ENCODE measurements at regions not wholly inside any gene's neighbourhood (a gene's known extent, or its start where the extent isn't known, plus 50 kb on each side); places are given as distances from the start of the nearest gene placed in this dataset.
"Not testable (repeated sequence)": the region's sequence is repeated elsewhere in the genome, so short reads cannot be mapped to it uniquely, and the experiment has no call there.

DNA sequence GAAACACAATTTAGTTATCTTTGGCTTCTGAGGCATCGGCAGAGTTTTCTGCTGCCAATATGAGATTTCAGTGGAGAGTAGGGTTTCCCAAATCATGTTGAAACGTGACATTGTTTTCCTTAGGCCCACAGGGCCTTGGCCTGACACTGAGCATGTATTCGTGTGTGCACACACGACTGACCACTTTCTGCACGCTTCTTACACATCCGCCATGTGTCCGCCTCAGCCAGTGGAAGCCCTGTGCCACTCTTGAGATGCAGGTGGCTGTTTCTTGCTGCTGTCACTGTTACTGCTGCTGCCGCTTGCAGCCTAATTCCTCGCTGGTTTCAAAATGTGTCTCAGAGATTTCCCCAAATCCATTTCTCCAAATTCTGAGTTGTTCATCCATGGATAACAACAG, 299.6 kb upstream of the PLGLB1 start:
- not testable (repeated sequence) for H3K4me3 ChIP-seq (ENCODE audit: low read depth, low read length); H3K27ac ChIP-seq (ENCODE audit: low read depth, low read length); H3K36me3 ChIP-seq (ENCODE audit: control insufficient read depth, insufficient read depth, low read length); H3K9ac ChIP-seq (ENCODE audit: low read depth, low read length); H3K27me3 ChIP-seq (ENCODE audit: control insufficient read depth, insufficient read depth, low read length); H3K4me1 ChIP-seq (ENCODE audit: control insufficient read depth, insufficient read depth, low read length); H3K9me3 ChIP-seq (ENCODE audit: control insufficient read depth, insufficient read depth, low read length)

DNA sequence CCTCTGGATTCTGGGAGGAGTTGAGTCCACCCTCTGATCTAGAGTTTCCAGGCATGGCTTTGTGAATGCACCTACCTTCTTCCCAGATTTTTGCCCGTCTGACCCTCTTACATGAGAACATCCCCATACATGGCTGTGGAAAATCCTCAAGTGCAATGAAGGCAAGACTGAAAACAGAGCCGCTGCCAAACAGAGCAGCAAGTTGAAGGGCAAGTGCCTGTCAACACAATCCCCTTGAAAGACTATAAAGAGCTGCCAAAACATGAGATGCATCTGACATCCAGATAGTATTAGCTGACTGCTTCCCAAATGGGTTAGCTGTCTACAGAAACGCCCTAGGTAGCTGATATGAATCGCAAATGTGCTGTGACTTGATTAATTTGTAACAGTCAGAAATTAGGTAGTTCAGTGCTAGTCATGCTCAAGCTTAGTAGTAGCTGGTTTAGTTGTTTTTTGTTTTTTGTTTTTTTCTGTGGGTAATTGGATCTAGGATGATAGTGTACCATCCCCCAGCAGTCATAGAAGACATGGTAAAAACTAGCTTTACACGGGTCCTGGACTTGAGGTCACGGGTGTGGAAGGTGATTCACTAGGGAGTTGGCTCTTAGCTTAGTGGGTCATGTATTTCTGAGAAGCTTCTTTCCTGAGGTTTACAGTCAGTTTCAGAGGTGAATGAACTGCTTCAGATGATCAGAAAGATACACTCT, 302.8 kb upstream of the PLGLB1 start:
- H3K4me3 ChIP-seq (ENCODE audit: low read depth, low read length); H3K36me3 ChIP-seq (ENCODE audit: control insufficient read depth, insufficient read depth, low read length); H3K9me3 ChIP-seq (ENCODE audit: control insufficient read depth, insufficient read depth, low read length); H3K4me1 ChIP-seq (ENCODE audit: control insufficient read depth, insufficient read depth, low read length); H3K27ac ChIP-seq (ENCODE audit: low read depth, low read length); H3K27me3 ChIP-seq (ENCODE audit: control insufficient read depth, insufficient read depth, low read length); H3K9ac ChIP-seq (ENCODE audit: low read depth, low read length): not testable (repeated sequence)

DNA sequence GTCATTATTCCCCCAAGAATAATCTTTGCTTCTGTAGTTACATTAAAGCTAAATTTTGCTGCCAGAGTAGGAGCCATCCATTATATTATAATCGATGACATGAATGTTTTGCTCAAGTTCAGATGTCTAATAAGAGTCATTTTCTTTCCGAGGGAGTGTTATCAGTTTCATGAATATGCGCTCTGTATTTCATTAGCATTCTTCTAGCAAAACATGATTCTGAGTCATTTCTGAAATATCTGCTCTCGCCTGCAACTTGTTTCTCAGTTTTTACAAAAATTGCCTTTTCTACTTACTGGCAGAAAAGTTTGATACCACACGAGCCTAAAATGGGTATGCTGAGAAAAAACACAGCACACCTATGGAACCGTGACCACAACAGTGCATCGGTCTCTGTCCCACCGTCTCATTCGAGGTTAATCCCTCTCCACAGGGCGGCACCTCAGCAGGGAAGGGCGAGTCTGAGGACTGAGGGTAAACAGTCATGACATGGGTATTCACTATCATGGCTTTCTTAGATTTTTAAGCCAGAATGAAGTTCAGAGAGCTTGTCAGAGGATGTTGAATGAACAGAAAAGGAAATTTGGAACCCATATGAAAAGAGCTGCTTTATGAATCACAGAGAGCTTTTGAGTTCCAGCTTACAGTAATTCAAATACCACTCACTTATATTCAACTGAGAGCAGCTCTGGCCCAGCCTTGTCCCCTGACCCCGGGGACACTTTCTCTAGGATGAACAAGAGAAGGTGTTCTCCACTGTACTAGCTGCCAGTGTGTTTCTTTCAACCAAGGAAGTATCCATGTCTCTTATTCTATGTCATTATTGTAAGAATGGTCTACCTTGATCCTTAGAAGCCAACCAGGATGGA, 303.6 kb upstream of the PLGLB1 start:
- H3K27ac ChIP-seq (ENCODE audit: low read depth, low read length); H3K27me3 ChIP-seq (ENCODE audit: control insufficient read depth, insufficient read depth, low read length); H3K9me3 ChIP-seq (ENCODE audit: control insufficient read depth, insufficient read depth, low read length); H3K36me3 ChIP-seq (ENCODE audit: control insufficient read depth, insufficient read depth, low read length); H3K4me3 ChIP-seq (ENCODE audit: low read depth, low read length); H3K9ac ChIP-seq (ENCODE audit: low read depth, low read length); H3K4me1 ChIP-seq (ENCODE audit: control insufficient read depth, insufficient read depth, low read length): not testable (repeated sequence)

DNA sequence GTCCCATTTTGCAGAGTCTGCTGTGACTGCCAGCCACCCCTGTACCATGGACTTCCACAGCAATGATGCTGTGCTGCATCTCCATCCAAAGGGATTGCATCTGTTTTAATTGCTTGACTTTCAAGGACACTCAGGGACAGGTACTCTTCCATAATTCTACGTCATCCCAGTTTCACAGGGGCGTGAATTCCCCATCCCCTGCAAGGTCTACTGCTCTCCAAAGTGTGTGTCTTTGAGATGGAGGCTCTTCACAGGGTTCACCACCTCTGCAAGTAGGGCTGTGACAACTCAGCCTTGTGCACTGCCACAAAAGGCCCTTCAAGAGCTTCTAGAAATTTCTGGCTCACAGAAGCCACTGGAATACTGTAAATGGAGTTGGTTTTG, 304.3 kb upstream of the PLGLB1 start:
- not testable (repeated sequence) for H3K4me1 ChIP-seq (ENCODE audit: control insufficient read depth, insufficient read depth, low read length); H3K9me3 ChIP-seq (ENCODE audit: control insufficient read depth, insufficient read depth, low read length); H3K27ac ChIP-seq (ENCODE audit: low read depth, low read length); H3K36me3 ChIP-seq (ENCODE audit: control insufficient read depth, insufficient read depth, low read length); H3K27me3 ChIP-seq (ENCODE audit: control insufficient read depth, insufficient read depth, low read length); H3K9ac ChIP-seq (ENCODE audit: low read depth, low read length); H3K4me3 ChIP-seq (ENCODE audit: low read depth, low read length)

DNA sequence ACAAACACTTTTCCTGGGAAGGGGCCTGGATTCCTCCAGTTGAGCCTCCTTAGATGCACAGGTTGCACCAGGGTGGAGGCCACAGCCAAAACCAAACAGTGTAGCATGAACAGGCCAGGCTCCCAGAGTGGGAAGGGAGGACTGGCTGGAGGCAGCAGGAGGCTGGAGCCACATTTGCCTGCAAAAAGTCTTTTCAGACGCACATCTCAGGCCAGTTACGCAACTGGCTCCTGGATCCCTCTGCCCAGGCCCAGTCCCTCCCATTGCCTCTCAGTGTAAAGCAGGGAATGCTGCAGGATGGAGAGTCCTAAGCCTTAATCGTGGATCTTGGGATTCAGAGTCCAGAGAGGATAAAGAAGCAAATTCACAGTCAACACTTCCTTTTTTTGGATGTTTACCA, 305.1 kb upstream of the PLGLB1 start:
- H3K9ac ChIP-seq (ENCODE audit: low read depth, low read length); H3K36me3 ChIP-seq (ENCODE audit: control insufficient read depth, insufficient read depth, low read length); H3K9me3 ChIP-seq (ENCODE audit: control insufficient read depth, insufficient read depth, low read length); H3K27me3 ChIP-seq (ENCODE audit: control insufficient read depth, insufficient read depth, low read length); H3K27ac ChIP-seq (ENCODE audit: low read depth, low read length); H3K4me1 ChIP-seq (ENCODE audit: control insufficient read depth, insufficient read depth, low read length); H3K4me3 ChIP-seq (ENCODE audit: low read depth, low read length): not testable (repeated sequence)

DNA sequence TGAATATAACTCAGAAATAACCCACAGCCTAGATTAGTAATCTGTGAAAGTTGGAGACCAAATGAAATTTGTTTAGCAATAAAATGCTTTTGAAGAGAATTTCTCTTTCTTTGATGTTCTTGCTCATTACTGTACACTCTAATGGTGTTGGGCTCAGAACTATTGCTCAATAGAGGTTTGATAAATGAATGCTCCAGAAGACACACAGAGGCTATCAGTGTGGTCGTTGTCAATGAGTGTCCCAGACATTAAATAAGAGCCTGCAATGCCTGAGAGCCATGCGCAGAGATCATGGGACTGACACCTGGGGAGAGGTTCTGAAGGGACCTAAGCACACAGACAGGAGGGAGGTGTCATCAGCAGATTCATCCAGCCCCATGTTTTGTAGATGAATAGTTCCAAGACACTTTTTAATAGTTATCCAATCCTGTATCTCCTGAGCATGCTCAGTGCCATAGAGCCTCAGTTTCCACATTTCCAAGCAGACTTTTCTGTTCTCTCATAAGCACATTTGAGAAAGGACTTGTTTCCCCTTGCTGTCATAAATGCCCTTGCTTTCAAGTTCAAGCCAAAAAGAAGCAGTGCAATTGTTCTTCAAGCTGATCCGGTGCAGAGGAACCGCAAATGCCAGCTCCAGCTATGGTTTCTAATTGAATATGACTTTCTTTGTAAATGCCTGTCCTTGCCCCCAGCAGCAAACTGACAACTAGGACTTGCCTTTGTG, 306.2 kb upstream of the PLGLB1 start:
- not testable (repeated sequence) for H3K36me3 ChIP-seq (ENCODE audit: control insufficient read depth, insufficient read depth, low read length); H3K4me3 ChIP-seq (ENCODE audit: low read depth, low read length); H3K4me1 ChIP-seq (ENCODE audit: control insufficient read depth, insufficient read depth, low read length); H3K27ac ChIP-seq (ENCODE audit: low read depth, low read length); H3K9me3 ChIP-seq (ENCODE audit: control insufficient read depth, insufficient read depth, low read length); H3K9ac ChIP-seq (ENCODE audit: low read depth, low read length); H3K27me3 ChIP-seq (ENCODE audit: control insufficient read depth, insufficient read depth, low read length)

DNA sequence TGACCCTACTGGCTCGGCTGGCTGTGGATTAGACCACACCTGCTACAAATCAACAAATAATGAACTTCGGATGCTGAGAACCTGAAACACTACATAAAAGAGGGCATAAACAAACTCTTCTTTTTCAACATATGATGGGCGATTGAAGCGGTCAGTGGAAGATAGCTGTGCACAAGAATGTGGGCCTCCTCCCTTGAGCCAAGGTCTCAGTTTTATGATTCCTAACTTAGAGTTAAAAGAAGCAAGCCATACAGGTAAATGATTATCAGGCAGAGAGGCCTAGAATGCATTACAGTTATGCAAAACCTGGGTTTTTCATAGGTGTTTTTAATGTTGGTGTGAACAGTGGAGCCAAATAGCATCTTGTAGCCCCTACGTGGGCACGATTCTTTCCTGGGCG, 307.9 kb upstream of the PLGLB1 start:
- not testable (repeated sequence) for H3K9me3 ChIP-seq (ENCODE audit: control insufficient read depth, insufficient read depth, low read length); H3K27me3 ChIP-seq (ENCODE audit: control insufficient read depth, insufficient read depth, low read length); H3K4me3 ChIP-seq (ENCODE audit: low read depth, low read length); H3K4me1 ChIP-seq (ENCODE audit: control insufficient read depth, insufficient read depth, low read length); H3K27ac ChIP-seq (ENCODE audit: low read depth, low read length); H3K9ac ChIP-seq (ENCODE audit: low read depth, low read length); H3K36me3 ChIP-seq (ENCODE audit: control insufficient read depth, insufficient read depth, low read length)

DNA sequence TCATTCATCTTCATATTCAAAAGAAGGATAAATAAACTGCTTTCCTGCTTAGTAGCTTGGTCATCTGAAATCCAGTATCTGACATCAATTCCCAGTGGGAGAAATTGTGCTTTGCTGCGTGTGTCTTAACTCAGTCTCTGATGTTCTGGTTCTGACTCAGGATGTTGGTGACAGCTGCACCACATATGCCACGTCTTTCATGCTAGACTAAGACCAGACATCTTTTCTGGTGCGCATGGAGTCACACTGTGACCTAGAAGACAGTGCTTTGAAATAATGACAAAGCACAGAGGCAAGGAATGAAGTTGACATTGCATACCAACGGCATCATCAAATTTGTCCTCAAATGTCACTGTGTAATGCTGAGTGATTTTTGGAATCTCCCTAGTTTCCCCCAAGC, 308.8 kb upstream of the PLGLB1 start:
- not testable (repeated sequence) for H3K36me3 ChIP-seq (ENCODE audit: control insufficient read depth, insufficient read depth, low read length); H3K27ac ChIP-seq (ENCODE audit: low read depth, low read length); H3K4me3 ChIP-seq (ENCODE audit: low read depth, low read length); H3K4me1 ChIP-seq (ENCODE audit: control insufficient read depth, insufficient read depth, low read length); H3K27me3 ChIP-seq (ENCODE audit: control insufficient read depth, insufficient read depth, low read length); H3K9ac ChIP-seq (ENCODE audit: low read depth, low read length); H3K9me3 ChIP-seq (ENCODE audit: control insufficient read depth, insufficient read depth, low read length)

DNA sequence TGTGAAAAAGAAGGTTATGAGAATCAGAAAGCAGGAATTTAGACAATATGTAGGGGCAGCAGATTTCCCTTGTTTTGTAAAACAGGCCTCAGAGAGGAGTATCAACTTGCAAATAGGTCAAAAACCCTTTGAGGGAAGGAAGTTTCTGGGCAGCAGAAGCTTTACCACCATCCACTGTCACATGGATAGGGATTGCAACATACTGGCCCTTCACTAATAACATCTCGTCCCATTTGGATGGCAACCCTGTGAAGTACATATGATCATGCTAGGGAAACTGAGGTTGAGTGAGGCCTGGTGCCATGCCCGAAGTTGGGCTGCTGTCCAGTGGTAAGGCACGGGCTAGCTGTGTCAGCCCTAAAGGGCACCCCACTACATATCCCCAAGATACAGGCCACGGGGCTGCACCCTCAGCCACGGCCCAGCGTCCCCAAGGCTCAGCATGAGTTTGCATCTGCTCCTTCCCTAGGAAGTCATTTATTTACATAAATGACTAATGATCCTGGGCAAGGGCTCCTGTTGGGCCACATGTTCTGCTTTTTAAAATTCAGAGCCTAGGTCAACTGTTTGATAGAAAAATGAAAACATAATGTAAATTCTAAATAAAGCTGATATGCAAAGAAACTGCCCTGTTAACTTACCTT, 310.4 kb upstream of the PLGLB1 start:
- not testable (repeated sequence) for H3K9me3 ChIP-seq (ENCODE audit: control insufficient read depth, insufficient read depth, low read length); H3K27ac ChIP-seq (ENCODE audit: low read depth, low read length); H3K27me3 ChIP-seq (ENCODE audit: control insufficient read depth, insufficient read depth, low read length); H3K4me3 ChIP-seq (ENCODE audit: low read depth, low read length); H3K9ac ChIP-seq (ENCODE audit: low read depth, low read length); H3K4me1 ChIP-seq (ENCODE audit: control insufficient read depth, insufficient read depth, low read length); H3K36me3 ChIP-seq (ENCODE audit: control insufficient read depth, insufficient read depth, low read length)

DNA sequence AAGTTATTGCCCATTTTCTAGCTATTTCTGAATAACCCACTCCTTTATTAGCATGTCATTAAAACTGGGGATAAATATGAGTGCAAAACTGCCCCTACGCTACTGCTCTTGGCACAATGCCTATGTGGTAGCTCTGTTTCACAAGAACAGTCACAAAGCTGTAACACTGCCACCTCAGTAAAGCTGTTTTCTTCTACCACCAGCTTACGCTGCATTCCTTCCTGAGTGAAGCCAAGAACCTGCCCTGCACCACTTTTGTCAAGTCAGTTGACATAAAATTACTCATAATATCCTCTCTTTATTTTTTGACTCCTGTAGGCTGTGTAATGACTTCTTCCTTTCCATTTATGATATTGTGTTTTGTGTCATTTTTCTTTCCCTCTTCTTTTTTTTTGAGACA, 313.2 kb upstream of the PLGLB1 start:
- H3K9me3 ChIP-seq (ENCODE audit: control insufficient read depth, insufficient read depth, low read length); H3K27ac ChIP-seq (ENCODE audit: low read depth, low read length); H3K27me3 ChIP-seq (ENCODE audit: control insufficient read depth, insufficient read depth, low read length); H3K4me3 ChIP-seq (ENCODE audit: low read depth, low read length); H3K36me3 ChIP-seq (ENCODE audit: control insufficient read depth, insufficient read depth, low read length); H3K9ac ChIP-seq (ENCODE audit: low read depth, low read length); H3K4me1 ChIP-seq (ENCODE audit: control insufficient read depth, insufficient read depth, low read length): not testable (repeated sequence)

DNA sequence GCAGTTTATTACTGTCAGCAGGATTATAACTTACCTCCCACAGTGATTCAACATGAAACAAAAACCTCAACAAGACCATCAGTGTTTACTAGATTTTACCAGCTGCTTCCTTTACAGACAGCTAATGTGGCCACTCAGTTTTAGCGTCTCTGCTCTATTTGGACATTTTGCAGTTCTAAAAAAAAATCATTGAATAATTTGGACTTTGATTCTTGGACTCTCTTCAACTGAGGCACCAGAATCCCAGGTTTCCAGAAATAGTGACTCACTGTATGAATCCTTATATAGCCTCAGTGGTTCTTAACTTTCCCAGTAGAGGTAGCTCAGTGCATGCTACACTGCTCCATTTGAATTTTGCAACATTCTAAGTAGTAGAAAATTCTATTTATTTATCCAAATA, 317.4 kb upstream of the PLGLB1 start:
- not testable (repeated sequence) for H3K36me3 ChIP-seq (ENCODE audit: control insufficient read depth, insufficient read depth, low read length); H3K4me3 ChIP-seq (ENCODE audit: low read depth, low read length); H3K9ac ChIP-seq (ENCODE audit: low read depth, low read length); H3K9me3 ChIP-seq (ENCODE audit: control insufficient read depth, insufficient read depth, low read length); H3K27me3 ChIP-seq (ENCODE audit: control insufficient read depth, insufficient read depth, low read length); H3K4me1 ChIP-seq (ENCODE audit: control insufficient read depth, insufficient read depth, low read length); H3K27ac ChIP-seq (ENCODE audit: low read depth, low read length)
